Cardiac fibroblast (primary cell): ENCODE measurements at regions not wholly inside any gene's neighbourhood (a gene's known extent, or its start where the extent isn't known, plus 50 kb on each side); places are given as distances from the start of the nearest gene placed in this dataset.
"Not testable (repeated sequence)": the region's sequence is repeated elsewhere in the genome, so short reads cannot be mapped to it uniquely, and the experiment has no call there.

Experiments
- DNase-seq, 2 donors: peaks; one replicate each; pipeline versions ENCODE4 v3.0.0 to v3.0.0-alpha.2; 2010; ENCODE audit warnings: low read depth in 2 of 2
- H3K4me3 ChIP-seq, 2 donors: replicated peaks in 1 of 2; 1 replicate in 1 of 2; 2 replicates in 1 of 2; pipeline ENCODE4 v1.5.1; 2011; ENCODE audit warnings: low read depth in 2 of 2, low read length in 2 of 2, mild to moderate bottlenecking in 2 of 2, moderate library complexity in 1 of 2
- CTCF ChIP-seq: IDR thresholded peaks from one replicate; pipeline ENCODE4 v1.5.1; 2011; ENCODE audit warnings: low read depth, mild to moderate bottlenecking, low read length, inconsistent platforms

GRCh38 chr12:19674437-19674836 lies 235.1 kb downstream of the AEBP2 start:
- TF ChIP-seq CTCF = no peak
- DNase-seq = no peak
- H3K4me3 ChIP-seq = no peak overlapping the region

GRCh38 chr12:19675361-19675760 lies 236.1 kb downstream of the AEBP2 start:
- DNase-seq = no peak
- TF ChIP-seq CTCF = no peak
- no peak overlapping the region for H3K4me3 ChIP-seq

GRCh38 chr12:19678501-19678900 lies 239.2 kb downstream of the AEBP2 start:
- DNase-seq, H3K4me3 ChIP-seq: not testable (repeated sequence)

- H3K4me3 ChIP-seq = no peak overlapping the region
- no peak for TF ChIP-seq CTCF
- no peak for DNase-seq
Observed at GRCh38 chr12:19681007-19681406, 241.7 kb downstream of the AEBP2 start.

GRCh38 chr12:19683178-19683927 lies 244.1 kb downstream of the AEBP2 start:
- peak overlapping the region in 1 of 2 donors; percentile 19 for H3K4me3 ChIP-seq
- TF ChIP-seq CTCF = no peak
- peak; percentile 72 to 82 for DNase-seq

GRCh38 chr12:19687371-19687770 lies 248.1 kb downstream of the AEBP2 start:
- no peak for TF ChIP-seq CTCF
- no peak for DNase-seq
- no peak overlapping the region for H3K4me3 ChIP-seq

- peak; percentile 49 to 53 for DNase-seq
Observed at GRCh38 chr12:19688532-19688931, 249.2 kb downstream of the AEBP2 start.

More at GRCh38 chr12:19688532-19688931, 249.2 kb downstream of the AEBP2 start:
- no peak for TF ChIP-seq CTCF
- H3K4me3 ChIP-seq = no peak overlapping the region
